LNCAP (cell line): ENCODE measurements at regions not wholly inside any gene's neighbourhood (a gene's known extent, or its start where the extent isn't known, plus 50 kb on each side); places are given as distances from the start of the nearest gene placed in this dataset.

Experiments used
- TF ChIP-seq, protein P1 (sequence below): fragments of 450-650 bp; IDR thresholded peaks from 2 replicates; pipeline ENCODE4 v1.5.1; 2017; ENCODE audit warnings: mild to moderate bottlenecking

DNA sequence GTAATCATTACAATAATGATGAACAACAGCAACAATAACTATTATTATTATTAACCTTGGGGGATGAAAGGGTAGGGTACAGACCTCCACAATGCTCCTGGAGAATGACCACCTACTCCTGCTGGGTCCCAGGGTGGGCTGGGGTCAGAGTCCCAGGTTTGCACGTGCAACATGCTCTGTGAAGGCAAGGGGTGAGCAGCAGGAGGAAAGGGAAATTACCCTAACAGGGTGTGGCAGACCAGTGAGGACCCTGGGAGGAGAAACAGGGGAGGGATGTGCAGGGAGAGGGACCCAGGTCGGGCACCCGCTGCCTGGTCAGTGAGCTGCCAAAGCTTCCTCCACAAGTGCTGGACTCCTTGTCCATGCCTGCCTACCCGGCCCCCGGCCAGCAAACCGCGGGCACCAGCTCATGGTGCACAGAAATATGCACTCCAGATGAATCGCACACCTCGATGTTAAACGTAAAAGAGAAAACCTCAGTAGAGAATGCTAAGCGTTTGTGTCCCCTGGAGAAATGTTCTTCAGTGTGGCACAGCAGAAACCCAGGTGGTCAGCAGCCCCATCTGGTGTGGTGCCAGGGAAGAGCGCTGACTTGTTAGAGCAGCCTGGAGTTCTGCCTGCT is 767.1 kb downstream of the KCNJ18 start:
- TF ChIP-seq, protein P1, sequence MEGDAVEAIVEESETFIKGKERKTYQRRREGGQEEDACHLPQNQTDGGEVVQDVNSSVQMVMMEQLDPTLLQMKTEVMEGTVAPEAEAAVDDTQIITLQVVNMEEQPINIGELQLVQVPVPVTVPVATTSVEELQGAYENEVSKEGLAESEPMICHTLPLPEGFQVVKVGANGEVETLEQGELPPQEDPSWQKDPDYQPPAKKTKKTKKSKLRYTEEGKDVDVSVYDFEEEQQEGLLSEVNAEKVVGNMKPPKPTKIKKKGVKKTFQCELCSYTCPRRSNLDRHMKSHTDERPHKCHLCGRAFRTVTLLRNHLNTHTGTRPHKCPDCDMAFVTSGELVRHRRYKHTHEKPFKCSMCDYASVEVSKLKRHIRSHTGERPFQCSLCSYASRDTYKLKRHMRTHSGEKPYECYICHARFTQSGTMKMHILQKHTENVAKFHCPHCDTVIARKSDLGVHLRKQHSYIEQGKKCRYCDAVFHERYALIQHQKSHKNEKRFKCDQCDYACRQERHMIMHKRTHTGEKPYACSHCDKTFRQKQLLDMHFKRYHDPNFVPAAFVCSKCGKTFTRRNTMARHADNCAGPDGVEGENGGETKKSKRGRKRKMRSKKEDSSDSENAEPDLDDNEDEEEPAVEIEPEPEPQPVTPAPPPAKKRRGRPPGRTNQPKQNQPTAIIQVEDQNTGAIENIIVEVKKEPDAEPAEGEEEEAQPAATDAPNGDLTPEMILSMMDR = no peak

DNA sequence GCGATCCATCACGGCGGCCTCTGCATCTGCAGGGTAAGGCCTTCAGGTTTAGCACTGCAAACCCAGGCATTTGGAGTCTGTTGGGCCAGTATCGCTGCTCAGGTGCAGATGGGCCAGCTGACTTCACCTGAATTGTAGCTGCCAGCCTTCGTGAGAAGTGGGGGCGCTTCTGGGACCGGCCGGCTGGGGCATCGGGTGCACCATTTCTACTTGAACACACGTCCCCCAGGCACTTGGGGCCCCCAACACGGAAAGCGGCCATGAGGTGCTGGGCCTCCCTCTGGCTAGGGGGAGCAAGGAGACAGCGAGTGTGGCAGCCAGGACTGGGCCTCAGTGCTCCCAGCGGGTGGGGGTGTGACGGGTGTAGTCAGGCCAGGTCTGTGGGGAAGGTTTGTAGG is 767.6 kb downstream of the KCNJ18 start:
- TF ChIP-seq, protein P1 = no peak

DNA sequence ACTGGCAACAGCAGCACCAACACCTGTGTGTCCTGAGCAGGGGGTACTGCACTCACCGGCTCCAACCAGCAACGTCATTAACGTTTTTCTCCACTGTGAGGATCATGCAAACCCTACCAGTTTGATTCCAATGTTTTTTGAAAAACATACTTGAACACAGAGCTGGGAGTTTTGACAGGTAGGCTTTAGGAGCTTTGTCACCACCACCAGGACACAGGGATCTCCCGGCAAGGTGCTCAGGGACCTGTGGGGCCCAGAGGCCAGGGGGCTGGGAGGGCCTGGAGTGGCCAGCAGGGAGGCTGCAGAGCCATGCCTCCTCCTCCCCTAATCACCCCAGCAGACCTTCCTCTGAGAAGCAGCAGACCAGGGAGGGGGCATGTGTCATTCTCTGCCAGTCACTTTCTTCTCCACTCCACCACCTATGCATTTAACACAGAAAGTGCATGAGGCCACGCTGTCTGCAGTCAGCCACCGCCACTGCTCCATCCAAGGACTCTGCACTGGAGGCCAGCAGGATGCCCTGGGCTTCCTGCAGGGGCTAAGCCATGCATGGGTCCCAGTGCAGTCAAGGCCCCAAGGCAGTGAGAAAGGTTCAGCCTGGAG is 768.2 kb downstream of the KCNJ18 start:
- TF ChIP-seq, protein P1 = no peak

DNA sequence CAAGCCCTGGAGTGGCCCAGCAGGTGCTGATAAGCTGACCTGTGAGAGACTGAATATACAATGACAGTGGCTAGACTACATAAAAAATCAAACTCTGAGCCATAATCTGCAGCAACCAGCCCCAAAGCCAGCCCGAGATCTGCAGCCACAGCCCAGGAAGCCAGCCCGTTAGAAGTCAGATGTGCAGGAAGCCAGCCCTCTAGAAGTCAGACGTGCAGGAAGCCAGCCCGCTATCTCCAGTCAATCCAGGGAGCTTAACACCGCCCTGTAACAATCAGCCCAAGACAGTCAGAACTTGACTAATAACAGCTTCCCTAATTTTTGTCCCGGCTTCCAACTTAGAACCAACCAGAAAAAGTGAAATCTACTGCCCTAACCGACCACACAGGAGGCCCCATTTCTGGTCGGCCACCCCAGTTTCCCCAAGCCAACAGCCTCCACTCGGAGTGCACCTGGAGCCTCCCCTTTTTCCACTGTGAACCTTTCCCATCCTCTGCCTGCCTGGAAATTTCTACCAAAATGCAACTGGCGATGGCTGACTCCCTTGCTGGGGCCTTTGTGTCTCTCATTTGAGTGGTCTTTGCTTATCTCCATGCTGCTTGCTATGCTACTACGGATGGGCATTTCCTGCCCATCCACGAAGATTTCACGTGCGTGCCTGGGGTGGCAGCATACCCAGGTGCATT is 769.3 kb downstream of the KCNJ18 start:
- TF ChIP-seq, protein P1 = no peak

DNA sequence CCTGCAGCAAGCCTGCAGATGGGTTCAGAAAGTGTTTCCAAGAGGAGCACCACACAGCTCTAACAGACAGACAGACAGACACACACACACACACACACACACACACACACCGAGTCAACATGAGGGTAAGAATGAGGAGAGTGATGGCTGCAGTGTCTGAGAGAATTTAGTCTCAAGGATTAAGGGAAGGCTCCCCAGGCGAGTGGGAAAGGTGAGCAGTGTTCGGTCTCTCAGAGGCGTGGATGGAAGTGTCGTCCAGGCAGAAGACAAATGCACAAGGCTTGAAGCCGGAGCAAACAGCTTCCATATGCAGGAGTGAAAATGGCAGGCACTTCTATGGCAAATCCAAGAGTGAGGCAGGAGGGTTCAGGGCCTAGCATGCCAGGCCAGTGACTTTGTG is 770.1 kb downstream of the KCNJ18 start:
- TF ChIP-seq, protein P1 = no peak

DNA sequence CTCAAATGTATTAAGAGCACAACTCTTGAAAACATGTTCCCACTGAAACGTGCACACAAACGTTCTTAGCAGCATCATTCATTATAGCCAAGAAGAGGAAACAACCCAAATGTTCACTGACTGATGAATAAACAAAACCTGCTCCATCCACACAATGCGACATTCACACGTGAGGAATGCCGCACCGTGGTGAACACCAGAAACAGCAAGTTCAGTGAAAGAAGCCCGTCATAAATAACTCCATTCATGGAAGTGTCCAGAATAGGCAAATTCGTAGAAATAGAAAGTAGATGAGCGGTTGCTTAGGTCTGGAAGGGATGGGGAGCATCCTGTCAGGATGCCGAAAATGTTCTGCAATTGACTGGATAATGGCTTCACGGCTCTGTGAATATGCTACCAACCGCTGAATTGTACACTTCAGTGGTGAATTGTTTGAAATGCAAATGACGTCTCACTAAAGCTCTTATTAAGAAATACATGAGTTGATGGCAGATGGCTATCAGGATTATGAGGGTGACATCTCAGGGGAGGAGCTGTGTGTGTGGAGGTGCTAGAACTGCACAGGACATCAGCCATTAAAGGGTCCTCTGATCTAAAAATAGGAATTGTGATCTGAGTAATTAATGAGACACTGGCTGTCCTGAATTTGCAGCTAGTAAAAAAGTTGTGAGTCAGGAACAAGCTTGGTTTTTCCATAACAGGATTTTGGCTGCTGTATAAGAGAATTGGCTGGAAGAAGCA is 771.0 kb downstream of the KCNJ18 start:
- TF ChIP-seq, protein P1 = peak; percentile 23; the same call in 1 of the 2 replicates

DNA sequence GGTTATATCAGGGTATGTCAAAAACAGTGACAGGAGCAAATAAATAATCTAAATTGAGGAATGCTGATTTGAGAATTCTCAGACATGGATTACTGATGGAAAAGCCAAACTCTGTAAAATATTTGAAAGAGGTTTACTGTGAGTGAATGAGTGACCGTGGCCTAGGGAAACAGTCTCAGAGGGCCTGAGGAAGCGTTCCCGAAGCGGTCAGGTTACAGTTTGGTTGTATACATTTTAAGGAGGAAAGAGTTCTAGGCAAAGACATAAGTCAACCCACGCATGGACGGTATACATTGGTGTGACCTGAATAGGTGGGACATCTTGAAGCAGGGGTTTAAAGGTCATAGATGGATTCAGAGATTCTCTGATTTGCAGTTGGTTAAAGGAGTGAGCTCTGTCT is 771.7 kb downstream of the KCNJ18 start:
- TF ChIP-seq, protein P1 = no peak
